GM21737 (cell line): ENCODE measurements at regions not wholly inside any gene's neighbourhood (a gene's known extent, or its start where the extent isn't known, plus 50 kb on each side); places are given as distances from the start of the nearest gene placed in this dataset.
"Not testable (repeated sequence)": the region's sequence is repeated elsewhere in the genome, so short reads cannot be mapped to it uniquely, and the experiment has no call there.

ENCODE experiments used
- ATAC-seq: cut with Tn5 transposase; IDR thresholded peaks from one replicate; pipeline ENCODE4 v1.9.1; 2021; ENCODE audit warnings: mild to moderate bottlenecking, moderate library complexity; ENCODE audit not compliant: unreplicated experiment

DNA sequence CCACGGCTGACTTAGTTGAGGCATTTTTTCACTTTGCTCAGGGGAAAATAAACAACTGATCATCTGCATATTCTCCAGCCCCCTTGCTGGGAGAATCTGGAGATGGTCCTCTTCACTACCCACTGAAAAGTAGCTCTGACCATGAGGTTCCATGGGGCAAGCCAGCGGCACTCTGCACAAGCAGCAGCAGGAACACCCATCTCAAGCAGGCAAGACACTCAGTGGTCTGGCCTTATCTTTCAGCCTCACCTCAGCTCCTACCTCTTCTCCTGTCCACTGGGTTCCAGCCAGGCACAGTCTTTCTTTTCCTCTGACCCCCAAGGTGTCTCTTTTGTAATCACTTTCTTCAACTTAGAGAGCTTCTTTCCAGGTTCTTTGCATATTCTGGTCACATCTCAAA lies 280.8 kb upstream of the GRIA1 start:
- no peak for ATAC-seq

DNA sequence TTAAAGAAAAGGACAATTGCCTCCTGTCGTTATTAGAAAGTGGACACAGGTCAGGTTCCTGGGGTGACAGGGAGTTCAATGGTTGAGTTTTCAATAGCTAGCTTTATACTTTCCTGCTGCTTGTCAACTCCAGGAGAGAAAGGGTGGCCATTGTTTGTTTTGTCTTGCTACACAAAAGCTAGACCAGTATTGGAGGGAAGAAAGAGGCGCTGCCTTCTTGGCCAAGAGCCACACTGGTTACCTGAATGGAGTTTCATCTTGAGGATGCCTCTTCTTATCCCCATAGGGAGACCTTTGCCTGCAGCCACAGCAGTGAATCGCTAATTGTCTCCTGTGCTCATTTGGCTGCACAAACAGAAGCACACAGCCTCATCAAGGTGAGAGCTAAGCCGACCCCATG lies 279.4 kb upstream of the GRIA1 start:
- no peak for ATAC-seq

DNA sequence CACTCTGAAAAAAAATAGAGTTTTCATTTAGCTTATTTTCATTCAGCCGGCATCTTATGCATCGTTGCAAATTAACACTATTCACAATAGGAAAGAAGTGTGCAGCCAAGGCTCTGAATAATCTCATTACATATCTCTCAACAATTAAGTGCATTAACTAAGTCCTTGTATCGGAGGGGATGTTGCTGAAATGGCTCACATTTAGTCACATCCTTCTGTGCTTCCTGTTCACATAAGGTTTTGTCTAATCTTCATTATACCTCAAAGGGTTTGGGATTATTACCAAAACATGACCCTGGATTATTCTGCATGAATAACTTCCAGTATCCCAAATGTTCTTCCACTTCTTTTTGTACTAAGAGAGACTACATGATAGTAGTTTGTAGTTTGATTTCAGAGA lies 278.0 kb upstream of the GRIA1 start:
- no peak for ATAC-seq

DNA sequence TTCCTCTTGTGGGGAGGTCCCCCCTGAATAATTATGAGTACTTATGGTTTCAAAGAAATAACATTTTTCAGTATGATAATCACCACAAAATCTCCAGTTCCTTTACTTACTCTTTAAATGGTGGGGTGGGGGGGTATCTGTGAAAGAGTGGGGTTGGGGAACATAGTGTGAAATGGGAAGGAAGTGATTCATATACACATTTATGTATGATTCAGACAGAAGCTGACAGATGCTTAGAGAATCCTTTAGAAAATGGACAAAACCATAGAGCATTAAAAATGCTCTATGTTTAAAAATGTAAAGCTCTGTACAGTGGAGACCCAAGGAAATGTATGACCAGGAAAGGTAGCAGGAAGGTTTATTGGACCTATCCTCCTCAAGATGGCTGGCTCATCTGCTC lies 267.5 kb upstream of the GRIA1 start:
- no peak for ATAC-seq

DNA sequence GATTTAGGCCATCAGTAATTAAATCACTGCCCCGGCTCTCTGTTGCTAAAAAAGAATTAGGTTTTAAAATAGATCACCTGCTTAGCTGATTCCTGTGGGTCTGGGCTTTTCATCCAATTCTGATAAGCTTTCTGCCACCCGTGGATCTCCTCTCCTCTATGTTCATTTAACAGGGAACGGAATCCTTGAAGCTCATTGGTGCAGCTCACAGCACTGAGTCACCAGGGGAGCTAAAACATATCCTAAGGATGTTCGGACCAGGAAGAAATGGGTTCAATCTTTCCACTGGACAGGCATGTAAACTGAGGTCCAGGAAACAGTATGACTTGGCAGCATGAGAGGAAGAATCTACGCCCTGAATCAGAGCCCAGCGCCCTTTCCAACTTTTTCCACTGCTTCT lies 267.1 kb upstream of the GRIA1 start:
- ATAC-seq, result no peak

DNA sequence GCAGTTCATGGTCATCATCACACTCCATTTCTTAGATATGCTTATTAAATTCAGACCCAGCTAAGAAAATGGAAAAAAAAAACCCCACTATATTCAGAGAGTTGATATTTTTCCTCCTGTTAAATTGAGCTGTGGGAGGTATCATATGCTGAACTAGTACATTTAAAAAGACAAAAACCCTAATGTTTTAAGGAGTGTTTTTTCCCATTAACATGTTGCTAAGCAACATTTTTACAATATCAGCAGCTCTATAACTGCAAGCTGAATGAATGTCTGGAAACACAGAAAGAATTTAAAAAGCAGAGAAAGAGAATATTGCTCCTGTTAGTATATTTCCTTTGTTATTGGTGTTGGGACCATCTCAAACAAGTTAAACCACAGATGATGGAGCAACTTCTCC lies 265.8 kb upstream of the GRIA1 start:
- no peak for ATAC-seq

DNA sequence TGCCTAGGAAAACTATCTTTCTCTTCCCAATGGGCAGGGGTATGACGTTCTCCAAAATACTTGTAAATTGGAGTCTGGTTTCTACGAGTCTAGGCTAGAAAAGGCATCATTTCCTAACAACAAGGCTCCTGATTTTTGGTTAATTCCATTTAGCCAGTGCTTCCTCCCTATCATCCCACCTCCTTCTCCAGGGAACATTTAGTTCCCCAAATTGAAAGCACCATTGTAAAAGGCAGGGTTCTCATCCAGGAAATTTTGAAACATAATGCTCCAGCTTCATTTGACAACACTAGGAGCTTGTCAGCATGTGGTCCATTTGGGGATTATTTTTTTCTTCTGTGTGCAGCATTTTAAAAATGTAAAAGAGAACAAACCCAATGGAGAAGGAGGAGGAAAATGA lies 256.5 kb upstream of the GRIA1 start:
- no peak for ATAC-seq

DNA sequence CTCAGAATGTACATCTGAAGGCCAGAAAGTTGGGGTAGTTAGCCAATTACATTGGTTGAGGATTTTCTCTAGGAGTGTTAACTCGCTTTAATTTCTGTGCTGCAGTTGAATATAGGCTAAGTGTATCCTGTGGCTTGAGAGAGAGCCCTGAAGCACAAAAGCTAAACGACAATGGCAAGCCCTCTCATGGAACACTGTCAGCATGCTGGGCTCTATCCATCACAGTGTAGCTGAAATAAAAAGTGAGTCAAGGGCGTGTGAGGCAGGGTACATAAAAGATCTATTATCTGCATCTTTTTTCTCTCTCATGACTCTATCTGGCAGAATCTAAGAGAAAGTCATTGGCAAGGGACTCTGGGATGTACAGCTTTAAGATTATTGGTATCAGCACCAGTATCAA lies 254.2 kb upstream of the GRIA1 start:
- ATAC-seq, result no peak

DNA sequence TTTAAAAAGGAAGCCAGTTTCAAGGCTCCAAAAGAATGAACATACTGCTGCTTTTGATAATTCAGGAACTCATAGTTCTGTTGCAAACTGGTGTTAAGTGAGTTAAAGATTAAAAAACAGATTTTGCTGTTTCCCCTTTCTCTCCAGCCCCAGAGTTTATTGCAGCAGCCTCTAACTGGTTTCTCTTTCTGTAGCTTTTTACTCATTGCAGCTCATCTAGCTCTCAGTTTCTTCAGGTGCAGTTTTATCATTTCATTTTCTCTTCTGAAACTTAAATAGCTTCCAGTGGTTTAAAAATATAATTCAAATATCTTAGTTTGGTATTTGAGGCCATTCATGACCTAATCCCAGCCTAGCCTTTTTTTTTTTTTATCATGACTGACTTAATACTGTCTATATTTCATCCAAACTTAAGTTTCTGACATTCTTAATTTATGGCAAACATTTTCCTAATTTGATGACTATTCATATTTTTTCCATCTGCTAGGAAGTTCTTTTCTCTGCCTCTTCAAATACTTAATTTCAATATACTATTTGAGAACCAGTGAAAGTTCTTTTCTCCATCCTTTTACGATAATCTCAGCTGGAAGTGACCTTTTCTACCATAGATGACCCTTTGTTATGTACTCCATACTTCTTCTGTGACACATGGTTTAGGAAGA lies 252.7 kb upstream of the GRIA1 start:
- peak; percentile 86 for ATAC-seq

DNA sequence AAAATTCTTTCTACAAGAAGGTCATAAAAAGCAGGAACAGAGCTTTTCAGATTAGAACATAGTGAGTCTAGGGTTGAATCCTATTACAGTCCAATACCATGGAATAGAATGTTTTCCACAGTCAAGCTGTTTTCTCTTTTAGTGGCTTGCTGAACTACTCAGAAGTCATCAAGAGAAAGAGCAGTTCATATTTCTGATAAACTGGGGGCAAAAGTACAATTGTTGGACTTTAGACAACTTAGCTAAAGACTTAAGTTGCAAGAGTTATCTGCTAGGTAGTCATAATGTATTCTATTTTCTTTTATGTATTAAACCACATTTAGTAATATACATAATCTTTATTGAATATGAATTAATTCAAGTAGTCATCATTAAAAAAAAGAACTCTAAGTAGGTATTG lies 233.1 kb upstream of the GRIA1 start:
- no peak for ATAC-seq

DNA sequence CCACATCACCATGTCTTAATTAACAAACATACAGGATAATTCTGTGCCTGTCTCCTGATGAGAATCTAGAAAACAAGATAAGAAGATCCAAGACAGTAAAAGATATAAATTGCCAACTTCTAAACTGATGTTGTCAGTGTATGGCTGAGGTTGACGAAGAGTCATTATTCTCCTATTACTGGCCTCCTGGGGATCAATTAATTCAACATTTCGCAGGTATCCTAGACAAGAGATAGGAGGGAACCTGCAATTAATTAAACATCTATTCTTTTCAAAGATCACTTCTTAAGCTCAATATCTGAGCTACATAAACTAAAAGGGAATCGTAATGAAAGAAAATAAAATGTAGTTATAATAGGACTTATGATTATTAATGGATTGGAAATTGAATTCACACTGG lies 232.0 kb upstream of the GRIA1 start:
- ATAC-seq, result no peak

DNA sequence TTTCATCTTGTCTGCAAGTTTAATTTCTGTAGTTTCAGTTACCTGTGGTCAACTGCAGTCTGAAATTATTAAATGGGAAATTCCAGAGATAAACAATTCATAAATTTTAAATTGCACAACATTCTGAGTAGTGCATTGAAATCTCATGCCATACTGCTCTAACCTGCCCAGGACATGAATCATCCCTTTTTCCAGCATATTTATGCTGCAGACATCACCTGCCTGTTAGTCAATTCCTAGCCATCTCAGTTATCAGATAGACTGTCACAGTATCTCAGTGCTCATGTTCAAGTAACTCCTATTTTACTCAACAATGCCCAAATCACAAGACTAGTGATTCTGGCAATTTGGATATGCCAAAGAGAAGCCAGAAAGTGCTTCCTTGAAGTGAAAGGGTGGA lies 223.0 kb upstream of the GRIA1 start:
- no peak for ATAC-seq

DNA sequence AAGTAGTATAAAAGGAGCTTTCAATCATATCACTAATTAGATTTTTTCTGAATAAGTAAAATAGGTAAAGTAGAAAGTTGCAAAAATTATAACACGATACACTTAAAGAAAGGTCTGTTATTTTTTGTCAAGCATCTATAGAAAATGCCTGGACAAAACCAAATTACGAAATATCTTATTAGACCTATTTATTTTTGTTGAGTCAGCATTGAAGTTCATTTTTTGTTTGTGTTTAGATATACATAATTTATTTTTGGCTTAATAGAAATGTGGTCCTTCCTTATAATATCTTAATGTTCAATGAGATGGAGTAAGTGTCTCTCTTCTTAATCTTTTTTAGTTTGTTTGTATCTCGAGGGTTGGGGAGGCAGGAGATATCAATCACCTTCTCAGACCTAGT lies 214.8 kb upstream of the GRIA1 start:
- no peak for ATAC-seq

DNA sequence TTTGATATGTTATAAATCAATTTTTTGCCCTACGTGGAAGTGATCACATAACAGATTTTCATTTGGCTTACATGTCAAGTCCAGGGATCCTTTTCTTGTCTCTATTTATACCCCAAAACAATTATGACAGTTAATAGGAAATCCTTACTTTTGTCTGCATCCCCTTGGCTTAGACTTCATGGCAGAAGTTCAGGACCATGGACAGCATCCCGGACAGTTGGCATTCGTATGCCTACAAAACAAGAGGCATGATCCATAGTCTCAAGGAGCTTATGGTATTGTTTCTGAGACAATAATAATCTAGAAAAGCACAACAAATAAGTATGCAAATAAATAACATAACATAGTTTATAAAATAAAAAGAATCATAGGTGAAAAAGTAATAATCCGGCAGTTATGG lies 214.3 kb upstream of the GRIA1 start:
- ATAC-seq, result no peak

DNA sequence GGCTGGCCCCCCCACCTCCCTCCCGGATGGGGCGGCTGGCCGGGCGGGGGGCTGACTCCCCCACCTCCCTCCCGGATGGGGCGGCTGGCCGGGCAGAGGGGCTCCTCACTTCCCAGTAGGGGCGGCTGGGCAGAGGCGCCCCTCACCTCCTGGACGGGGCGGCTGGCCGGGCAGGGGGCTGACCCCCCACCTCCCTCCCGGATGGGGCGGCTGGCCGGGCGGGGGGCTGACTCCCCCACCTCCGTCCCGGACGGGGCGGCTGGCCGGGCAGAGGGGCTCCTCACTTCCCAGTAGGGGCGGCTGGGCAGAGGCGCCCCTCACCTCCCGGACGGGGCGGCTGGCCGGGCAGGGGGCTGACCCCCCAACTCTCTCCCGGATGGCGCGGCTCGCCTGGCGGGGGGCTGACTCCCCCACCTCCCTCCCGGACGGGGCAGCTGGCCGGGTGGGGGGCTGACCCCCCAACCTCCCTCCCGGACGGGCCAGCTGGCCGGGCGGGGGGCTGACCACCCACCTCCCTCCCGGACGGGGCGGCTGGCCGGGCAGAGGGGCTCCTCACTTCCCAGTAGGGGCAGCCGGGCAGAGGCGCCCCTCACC lies 194.1 kb upstream of the GRIA1 start:
- ATAC-seq, result not testable (repeated sequence)

DNA sequence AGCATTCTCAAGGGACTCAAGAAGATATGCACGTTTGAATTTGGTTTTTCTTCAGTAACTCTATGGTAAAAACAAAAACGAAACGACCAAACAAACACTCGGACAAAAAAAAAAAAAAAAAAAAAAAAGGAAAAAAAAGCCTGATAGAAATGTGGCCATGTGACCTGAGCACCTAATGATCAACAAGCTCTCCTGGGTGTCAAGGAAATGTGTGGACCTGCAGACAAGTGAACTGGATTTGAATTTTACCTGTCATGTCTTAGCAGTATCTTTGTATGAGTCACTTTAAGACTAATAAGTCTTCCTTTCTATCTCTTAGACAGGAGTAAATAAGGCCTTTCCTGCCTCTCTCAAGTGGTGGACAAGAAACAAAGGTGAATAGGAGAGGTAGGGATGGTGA lies 190.6 kb upstream of the GRIA1 start:
- ATAC-seq, result no peak

DNA sequence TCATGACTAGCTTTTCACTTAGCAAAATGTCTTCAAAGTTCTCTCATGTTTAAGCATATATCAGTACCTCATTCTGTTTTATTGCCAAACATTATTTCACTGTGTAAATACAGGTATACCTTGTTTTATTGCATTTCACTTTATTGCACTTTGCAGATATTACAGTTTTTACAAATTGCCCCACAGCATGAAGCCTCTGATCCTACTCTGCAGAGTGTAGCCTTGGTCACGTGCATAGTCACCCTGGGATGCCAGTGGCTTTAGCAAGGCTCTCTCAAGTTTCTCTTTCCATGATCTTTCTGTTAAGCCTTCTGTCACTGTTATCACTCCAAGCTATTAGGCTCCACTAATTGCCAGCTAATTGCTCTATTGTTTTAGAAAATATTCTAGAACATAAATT lies 182.2 kb upstream of the GRIA1 start:
- no peak for ATAC-seq

DNA sequence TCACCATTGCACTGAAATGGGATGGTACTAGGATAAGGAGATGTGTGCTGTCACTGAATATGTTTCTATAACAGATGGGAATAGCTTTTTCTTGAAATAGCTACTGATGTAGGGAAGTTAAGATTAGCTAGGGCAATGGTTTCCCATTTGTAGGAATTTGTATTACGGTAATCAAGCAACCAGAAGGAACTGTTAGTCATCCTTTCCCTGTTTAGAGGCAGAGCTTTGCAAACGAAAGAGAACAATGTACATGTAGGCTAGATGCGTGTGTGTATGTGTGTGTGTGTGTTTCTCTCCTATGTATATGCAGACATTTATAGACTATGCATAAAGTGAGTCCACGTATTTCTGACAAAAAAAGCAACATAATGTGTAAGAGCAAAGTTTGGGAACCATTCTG lies 171.9 kb upstream of the GRIA1 start:
- ATAC-seq, result no peak

DNA sequence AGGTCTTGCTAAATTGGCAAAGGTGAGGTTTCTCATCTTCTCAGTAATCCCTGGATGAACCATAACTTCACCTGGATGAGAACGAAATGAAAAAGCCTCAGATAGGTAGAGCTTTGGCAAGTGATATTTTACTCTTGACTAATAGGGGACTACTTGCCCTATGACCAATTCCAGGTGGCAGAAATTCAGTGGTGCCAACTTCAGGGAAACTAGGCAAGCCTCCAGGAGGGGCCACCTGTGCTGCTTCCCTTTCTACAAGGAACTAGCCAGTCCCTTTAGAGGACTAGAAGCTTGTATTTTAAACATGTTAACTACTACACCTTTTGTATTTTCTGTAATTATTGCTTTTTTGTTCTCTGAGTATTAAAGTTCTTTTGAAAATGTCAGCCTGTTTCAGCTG lies 169.0 kb upstream of the GRIA1 start:
- no peak for ATAC-seq

DNA sequence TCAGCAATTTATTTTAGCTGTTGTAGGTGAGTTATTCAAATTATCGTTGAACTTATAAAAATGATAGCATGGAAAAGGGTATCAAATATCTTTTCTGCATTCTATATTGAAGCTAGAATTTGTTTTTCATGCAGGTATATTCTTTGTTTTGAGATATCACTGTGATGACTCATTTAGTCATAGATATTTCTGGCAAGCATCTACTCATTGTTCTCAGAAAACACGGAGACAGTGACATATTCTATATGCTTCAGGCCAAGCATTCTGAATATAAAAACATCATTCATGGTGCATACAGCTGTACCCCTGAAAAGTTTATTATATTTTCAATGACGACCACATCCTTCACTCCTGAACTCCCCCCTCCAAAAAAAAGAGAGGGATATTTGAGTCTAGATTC lies 150.3 kb upstream of the GRIA1 start:
- no peak for ATAC-seq

DNA sequence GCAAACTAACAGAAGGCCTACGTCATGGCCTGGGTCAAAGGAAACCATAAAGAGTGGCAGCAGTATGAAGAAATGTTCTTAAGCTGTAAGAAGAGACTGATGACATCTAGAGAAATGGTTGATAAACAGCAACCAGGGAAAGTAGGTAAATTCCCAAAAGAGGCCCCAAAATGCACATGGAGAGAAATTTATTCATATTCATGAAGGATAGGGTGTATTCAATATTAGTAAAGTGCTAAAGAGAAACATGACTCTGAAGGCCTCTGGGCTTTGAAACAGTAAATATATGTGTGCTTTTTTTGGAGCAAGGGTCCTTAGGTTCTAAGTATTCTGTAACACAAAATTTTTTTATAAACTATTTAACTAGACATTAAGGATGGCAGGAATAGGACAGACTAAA lies 149.7 kb upstream of the GRIA1 start:
- no peak for ATAC-seq

DNA sequence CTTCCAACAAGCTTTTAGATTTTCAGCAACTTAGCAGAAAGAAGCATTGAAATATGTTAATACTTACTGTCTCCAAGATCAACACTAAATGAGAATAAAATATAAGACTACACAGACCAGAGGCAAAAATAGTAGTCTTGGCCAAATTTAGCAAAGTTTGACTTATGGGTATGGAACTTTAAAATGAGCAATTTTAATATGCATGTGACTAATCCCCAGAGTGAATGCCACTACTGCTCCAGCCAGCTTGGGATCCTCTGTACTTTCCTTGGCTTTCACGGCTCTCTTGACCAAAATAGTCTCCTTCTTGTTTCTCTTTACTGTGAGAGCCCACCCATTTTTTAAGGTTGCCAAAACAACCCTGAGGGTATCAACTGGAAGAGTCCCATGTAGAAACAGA lies 148.0 kb upstream of the GRIA1 start:
- no peak for ATAC-seq

DNA sequence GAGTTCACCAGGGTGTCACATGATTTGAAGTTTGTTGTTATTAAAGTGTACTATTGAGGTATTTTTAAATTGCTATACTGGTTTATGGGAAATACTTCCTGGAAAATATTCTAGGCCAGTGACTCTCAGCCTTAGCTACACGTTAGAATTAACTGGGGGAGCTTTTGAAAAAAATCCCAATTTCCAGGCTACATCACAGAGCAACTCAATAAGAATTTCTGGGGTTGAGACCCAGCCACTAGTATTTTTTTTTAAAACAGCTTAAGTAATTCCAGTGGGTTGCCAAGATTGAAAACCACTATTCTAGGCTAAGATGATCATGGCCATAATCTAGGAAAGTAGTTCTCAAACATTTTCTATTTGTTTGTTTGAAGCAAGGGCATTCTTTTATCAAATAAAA lies 142.9 kb upstream of the GRIA1 start:
- no peak for ATAC-seq
